ENCODE measurements at regions not wholly inside any gene's neighbourhood (a gene's known extent, or its start where the extent isn't known, plus 50 kb on each side); places are given as distances from the start of the nearest gene placed in this dataset.

DNA sequence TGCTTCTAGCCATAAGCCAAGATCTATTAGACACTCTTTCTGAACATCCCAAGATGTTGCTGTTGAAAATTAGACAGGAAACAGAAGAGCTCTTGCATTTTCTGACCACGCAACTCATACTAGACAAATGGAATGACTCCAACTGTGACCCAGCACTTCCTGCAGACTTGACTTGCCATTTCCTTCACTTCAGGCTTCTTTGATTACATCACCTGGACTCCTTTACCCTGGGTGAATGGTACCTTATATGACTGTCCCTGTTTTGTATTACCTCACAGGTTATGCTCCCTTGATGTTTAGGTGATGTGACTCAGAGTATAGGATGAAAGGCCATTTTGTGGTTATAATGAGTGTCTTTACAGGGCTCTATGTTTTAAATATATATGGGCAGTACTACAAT is 236.1 kb downstream of the BMP2 start:
- no peaks in the 10 kb centered on the region for H3K4me1 ChIP-seq (ENCODE audit: low read length)
- H3K9me2 ChIP-seq (replicated peaks; ENCODE audit: insufficient read depth, low read length): no peaks in the 10 kb centered on the region
- H3K79me2 ChIP-seq (ENCODE audit: low read length): no peaks in the 10 kb centered on the region
- no peak overlapping the region for H3K9ac ChIP-seq (ENCODE audit: low read length)
- H3K36me3 ChIP-seq (replicated peaks; ENCODE audit: insufficient read depth, low read length): no peaks in the 10 kb centered on the region
- H2AFZ ChIP-seq (ENCODE audit: low read length): no peak overlapping the region
- no peaks in the 10 kb centered on the region for H4K20me1 ChIP-seq (ENCODE audit: insufficient read depth, low read length)
- H3K4me3 ChIP-seq (ENCODE audit: low read length): no peak overlapping the region
- H3K4me2 ChIP-seq (ENCODE audit: low read depth, low read length): no peak overlapping the region
- H3K27ac ChIP-seq (ENCODE audit: low read length): no peak overlapping the region
- DNase-seq: no peak
- TF ChIP-seq, protein P1, sequence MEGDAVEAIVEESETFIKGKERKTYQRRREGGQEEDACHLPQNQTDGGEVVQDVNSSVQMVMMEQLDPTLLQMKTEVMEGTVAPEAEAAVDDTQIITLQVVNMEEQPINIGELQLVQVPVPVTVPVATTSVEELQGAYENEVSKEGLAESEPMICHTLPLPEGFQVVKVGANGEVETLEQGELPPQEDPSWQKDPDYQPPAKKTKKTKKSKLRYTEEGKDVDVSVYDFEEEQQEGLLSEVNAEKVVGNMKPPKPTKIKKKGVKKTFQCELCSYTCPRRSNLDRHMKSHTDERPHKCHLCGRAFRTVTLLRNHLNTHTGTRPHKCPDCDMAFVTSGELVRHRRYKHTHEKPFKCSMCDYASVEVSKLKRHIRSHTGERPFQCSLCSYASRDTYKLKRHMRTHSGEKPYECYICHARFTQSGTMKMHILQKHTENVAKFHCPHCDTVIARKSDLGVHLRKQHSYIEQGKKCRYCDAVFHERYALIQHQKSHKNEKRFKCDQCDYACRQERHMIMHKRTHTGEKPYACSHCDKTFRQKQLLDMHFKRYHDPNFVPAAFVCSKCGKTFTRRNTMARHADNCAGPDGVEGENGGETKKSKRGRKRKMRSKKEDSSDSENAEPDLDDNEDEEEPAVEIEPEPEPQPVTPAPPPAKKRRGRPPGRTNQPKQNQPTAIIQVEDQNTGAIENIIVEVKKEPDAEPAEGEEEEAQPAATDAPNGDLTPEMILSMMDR (IDR thresholded peaks at IDR 0.05; ENCODE audit: low read length): no peak
- TF ChIP-seq EZH2 (optimal IDR thresholded peaks at IDR 0.05; ENCODE audit: low read depth, low read length) (no peak), EZH2phosphoT487 (IDR thresholded peaks at IDR 0.05; ENCODE audit: low read length) (no peak)
- no peaks in the 10 kb centered on the region for H3K9me3 ChIP-seq (replicated peaks; ENCODE audit: insufficient read depth, low read length)
- H3K27me3 ChIP-seq (replicated peaks; ENCODE audit: insufficient read depth, low read length): no peaks in the 10 kb centered on the region
- H3F3A ChIP-seq (ENCODE audit: insufficient read depth, low read length): no peaks in the 10 kb centered on the region

DNA sequence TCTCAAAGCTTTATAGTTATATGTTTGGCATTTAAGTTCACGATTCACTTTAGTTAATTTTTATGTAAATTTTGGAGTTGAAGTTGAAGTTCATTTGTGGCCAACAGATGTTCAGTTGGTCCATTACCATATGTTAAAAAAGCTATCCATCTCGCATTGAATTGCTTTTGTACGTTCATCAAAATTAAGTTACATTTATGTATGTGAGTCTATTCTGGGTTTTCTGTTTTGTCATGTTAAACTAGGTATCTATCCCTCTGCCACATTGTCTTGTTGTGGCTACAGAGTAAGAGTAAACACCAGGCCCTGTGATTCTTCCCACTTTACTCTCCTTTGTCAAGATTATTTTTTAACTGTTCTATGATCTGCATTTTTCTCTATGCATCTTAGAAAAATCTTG is 237.3 kb downstream of the BMP2 start:
- no peaks in the 10 kb centered on the region for H3K79me2 ChIP-seq (ENCODE audit: low read length)
- H4K20me1 ChIP-seq (ENCODE audit: insufficient read depth, low read length): no peaks in the 10 kb centered on the region
- no peak overlapping the region for H3K27ac ChIP-seq (ENCODE audit: low read length)
- no peaks in the 10 kb centered on the region for H3F3A ChIP-seq (ENCODE audit: insufficient read depth, low read length)
- H3K4me3 ChIP-seq (ENCODE audit: low read length): no peak overlapping the region
- no peaks in the 10 kb centered on the region for H3K4me1 ChIP-seq (ENCODE audit: low read length)
- no peak for DNase-seq
- no peaks in the 10 kb centered on the region for H3K9me2 ChIP-seq (replicated peaks; ENCODE audit: insufficient read depth, low read length)
- no peaks in the 10 kb centered on the region for H3K9me3 ChIP-seq (replicated peaks; ENCODE audit: insufficient read depth, low read length)
- H3K9ac ChIP-seq (ENCODE audit: low read length): no peak overlapping the region
- no peaks in the 10 kb centered on the region for H3K36me3 ChIP-seq (replicated peaks; ENCODE audit: insufficient read depth, low read length)
- H3K27me3 ChIP-seq (replicated peaks; ENCODE audit: insufficient read depth, low read length): no peaks in the 10 kb centered on the region
- H2AFZ ChIP-seq (ENCODE audit: low read length): no peak overlapping the region
- H3K4me2 ChIP-seq (ENCODE audit: low read depth, low read length): no peak overlapping the region
- TF ChIP-seq EZH2 (optimal IDR thresholded peaks at IDR 0.05; ENCODE audit: low read depth, low read length): no peak
- TF ChIP-seq, protein P1 (IDR thresholded peaks at IDR 0.05; ENCODE audit: low read length): no peak

- H3K36me3 ChIP-seq (replicated peaks; ENCODE audit: insufficient read depth, low read length): no peaks in the 10 kb centered on the region
- H3K9me3 ChIP-seq (replicated peaks; ENCODE audit: insufficient read depth, low read length): no peaks in the 10 kb centered on the region
- H3F3A ChIP-seq (ENCODE audit: insufficient read depth, low read length): no peaks in the 10 kb centered on the region
- no peaks in the 10 kb centered on the region for H3K27me3 ChIP-seq (replicated peaks; ENCODE audit: insufficient read depth, low read length)
- no peak for DNase-seq
- H3K4me1 ChIP-seq (ENCODE audit: low read length): no peaks in the 10 kb centered on the region
- no peaks in the 10 kb centered on the region for H3K9me2 ChIP-seq (replicated peaks; ENCODE audit: insufficient read depth, low read length)
- no peak for TF ChIP-seq EZH2phosphoT487 (IDR thresholded peaks at IDR 0.05; ENCODE audit: low read length)
- TF ChIP-seq, protein P1 (IDR thresholded peaks at IDR 0.05; ENCODE audit: low read length): no peak
- TF ChIP-seq EZH2 (optimal IDR thresholded peaks at IDR 0.05; ENCODE audit: low read depth, low read length): no peak
- no peak overlapping the region for H2AFZ ChIP-seq (ENCODE audit: low read length)
- H3K4me2 ChIP-seq (ENCODE audit: low read depth, low read length): no peak overlapping the region
- H3K79me2 ChIP-seq (ENCODE audit: low read length): no peaks in the 10 kb centered on the region
- H3K9ac ChIP-seq (ENCODE audit: low read length): no peak overlapping the region
- H4K20me1 ChIP-seq (ENCODE audit: insufficient read depth, low read length): no peaks in the 10 kb centered on the region
- no peak overlapping the region for H3K27ac ChIP-seq (ENCODE audit: low read length)
- no peak overlapping the region for H3K4me3 ChIP-seq (ENCODE audit: low read length)
Measured at GRCh38 chr20:7010527-7010926, 243.0 kb downstream of the BMP2 start.
